GM12865 (cell line): ENCODE measurements at regions not wholly inside any gene's neighbourhood (a gene's known extent, or its start where the extent isn't known, plus 50 kb on each side); places are given as distances from the start of the nearest gene placed in this dataset.

Source experiments
- DNase-seq: peaks from one replicate; pipeline ENCODE4 v3.0.0; 2010; ENCODE audit warnings: low read depth
- H3K4me3 ChIP-seq: 2 replicates; pipeline ENCODE4 v1.5.1; 2011; ENCODE audit warnings: mild to moderate bottlenecking, low read depth, low read length, control low read depth
- TF ChIP-seq, protein P1 (sequence below): IDR thresholded peaks from 2 replicates; pipeline ENCODE4 v1.5.1; 2011; ENCODE audit warnings: low read length, control low read depth, low read depth, inconsistent platforms; ENCODE audit not compliant: insufficient read depth; ENCODE audit errors: missing control alignments

GRCh38 chr2:194618432-194618831 lies 1038.6 kb upstream of the SLC39A10 start:
- no peak overlapping the region for H3K4me3 ChIP-seq
- DNase-seq = no peak
- TF ChIP-seq, protein P1, sequence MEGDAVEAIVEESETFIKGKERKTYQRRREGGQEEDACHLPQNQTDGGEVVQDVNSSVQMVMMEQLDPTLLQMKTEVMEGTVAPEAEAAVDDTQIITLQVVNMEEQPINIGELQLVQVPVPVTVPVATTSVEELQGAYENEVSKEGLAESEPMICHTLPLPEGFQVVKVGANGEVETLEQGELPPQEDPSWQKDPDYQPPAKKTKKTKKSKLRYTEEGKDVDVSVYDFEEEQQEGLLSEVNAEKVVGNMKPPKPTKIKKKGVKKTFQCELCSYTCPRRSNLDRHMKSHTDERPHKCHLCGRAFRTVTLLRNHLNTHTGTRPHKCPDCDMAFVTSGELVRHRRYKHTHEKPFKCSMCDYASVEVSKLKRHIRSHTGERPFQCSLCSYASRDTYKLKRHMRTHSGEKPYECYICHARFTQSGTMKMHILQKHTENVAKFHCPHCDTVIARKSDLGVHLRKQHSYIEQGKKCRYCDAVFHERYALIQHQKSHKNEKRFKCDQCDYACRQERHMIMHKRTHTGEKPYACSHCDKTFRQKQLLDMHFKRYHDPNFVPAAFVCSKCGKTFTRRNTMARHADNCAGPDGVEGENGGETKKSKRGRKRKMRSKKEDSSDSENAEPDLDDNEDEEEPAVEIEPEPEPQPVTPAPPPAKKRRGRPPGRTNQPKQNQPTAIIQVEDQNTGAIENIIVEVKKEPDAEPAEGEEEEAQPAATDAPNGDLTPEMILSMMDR = no peak

- DNase-seq = peak; percentile 7
- H3K4me3 ChIP-seq = no peak overlapping the region
- TF ChIP-seq, protein P1 = no peak
These were observed 1040.7 kb upstream of the SLC39A10 start for GRCh38 chr2:194616334-194616733.

DNA sequence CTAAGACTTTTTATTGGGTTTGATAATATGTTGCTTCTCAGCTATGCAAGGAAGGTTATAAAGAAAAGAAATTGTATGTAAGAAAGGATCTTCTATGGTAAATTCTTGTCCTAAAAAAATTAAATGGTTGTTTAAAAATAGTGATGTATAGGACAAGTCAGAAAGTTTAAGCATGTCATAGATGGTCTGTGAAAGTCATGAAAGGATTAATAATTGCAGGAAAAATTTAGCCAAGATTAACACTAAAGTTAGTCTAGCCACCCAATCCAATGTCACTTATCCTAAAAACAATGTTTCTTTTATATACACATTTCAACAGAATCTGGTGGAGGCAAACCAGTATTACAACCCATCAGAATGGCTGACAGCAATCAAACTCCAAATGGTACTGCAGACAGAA lies 1046.7 kb upstream of the SLC39A10 start:
- H3K4me3 ChIP-seq = no peak overlapping the region
- TF ChIP-seq, protein P1 = no peak
- DNase-seq = no peak

DNA sequence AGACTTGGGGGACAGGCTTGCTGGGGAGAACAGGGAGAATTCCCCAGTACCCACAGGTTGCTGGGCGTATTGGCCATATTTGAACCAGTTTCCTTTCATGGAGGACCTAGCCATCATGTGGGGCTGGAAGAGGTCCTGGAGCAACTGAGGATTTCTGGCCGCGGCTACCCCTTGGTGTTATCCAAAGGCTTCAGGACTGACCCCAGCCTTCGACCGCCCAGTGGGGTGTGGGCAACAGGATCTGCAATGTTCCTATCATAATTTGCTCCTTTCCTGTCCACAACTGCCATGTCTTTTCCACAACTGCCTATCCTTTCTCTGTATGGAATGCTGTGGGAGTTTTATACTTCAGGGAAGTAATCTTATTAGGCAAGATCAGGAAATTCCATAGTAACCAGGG lies 1053.6 kb upstream of the SLC39A10 start:
- TF ChIP-seq, protein P1 = no peak
- no peak for DNase-seq
- H3K4me3 ChIP-seq = no peak overlapping the region

GRCh38 chr2:194602750-194603149 lies 1054.3 kb upstream of the SLC39A10 start:
- DNase-seq = no peak
- H3K4me3 ChIP-seq = no peak overlapping the region
- TF ChIP-seq, protein P1 = no peak

DNA sequence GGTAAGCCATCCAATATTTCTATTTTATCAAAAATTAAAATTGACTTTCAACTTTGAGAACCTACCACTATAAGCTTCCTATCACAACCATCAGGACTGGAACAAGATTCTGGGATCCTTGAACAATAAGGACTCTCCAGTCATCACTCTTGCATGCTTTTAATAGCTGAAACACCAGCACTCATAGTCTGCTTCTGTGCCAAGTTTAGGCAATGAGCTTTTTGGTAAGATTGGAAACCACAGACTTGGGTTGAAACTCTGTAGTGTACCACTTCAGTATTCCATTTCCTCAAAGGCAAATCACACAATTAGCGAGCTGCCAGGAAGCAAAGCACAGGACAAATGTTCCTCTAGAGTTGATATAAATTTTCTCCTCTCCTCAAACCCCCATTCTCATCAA lies 1065.8 kb upstream of the SLC39A10 start:
- no peak overlapping the region for H3K4me3 ChIP-seq
- TF ChIP-seq, protein P1 = no peak
- DNase-seq = no peak

- H3K4me3 ChIP-seq = no peak overlapping the region
- no peak for DNase-seq
- TF ChIP-seq, protein P1 = no peak
These were observed 1069.2 kb upstream of the SLC39A10 start for GRCh38 chr2:194587739-194588270.
